LNCaP clone FGC (cell line): ENCODE measurements at regions not wholly inside any gene's neighbourhood (a gene's known extent, or its start where the extent isn't known, plus 50 kb on each side); places are given as distances from the start of the nearest gene placed in this dataset.
A peak's percentile ranks its signal among the peaks of the same experiment; 100 is the strongest.

Source experiments
- DNase-seq: peaks from one replicate; pipeline ENCODE4 v3.0.0-alpha.2; 2011; ENCODE audit warnings: low read depth
- H3K4me3 ChIP-seq: 2 replicates; pipeline ENCODE4 v1.5.1; 2011; ENCODE audit warnings: mild to moderate bottlenecking, low read depth, low read length, control low read depth
- CTCF ChIP-seq: IDR thresholded peaks from 2 replicates; pipeline ENCODE4 v1.5.1; 2012; ENCODE audit warnings: mild to moderate bottlenecking; ENCODE audit not compliant: control insufficient read depth, insufficient read depth; ENCODE audit errors: extremely low read depth

GRCh38 chr18:43465483-43465882 is 188.2 kb upstream of the SYT4 start:
- no peak for TF ChIP-seq CTCF
- DNase-seq = no peak
- H3K4me3 ChIP-seq = no peak overlapping the region

DNA sequence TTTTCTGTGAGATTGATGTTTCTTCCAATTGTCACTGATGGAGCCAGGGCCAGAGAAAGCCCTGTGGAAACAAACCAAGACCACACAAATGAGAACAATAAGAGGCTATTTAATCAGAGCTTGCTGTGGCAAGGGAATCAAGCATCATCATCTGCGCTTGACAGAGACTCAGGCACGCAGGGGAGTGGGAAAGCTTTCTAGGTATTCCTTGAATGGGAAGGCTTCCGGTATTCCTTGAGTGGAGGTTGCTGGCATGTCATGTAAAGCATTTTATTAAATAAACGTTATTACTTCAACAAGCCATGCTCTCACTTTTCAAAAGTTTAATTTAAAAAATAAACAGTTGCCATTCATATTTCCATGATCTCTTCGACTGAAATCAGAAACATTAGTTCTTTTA is 194.6 kb upstream of the SYT4 start:
- no peak for TF ChIP-seq CTCF
- H3K4me3 ChIP-seq = no peak overlapping the region
- no peak for DNase-seq

- DNase-seq = no peak
- no peak for TF ChIP-seq CTCF
- no peak overlapping the region for H3K4me3 ChIP-seq
Observed at GRCh38 chr18:43481069-43481468, 203.8 kb upstream of the SYT4 start.

DNA sequence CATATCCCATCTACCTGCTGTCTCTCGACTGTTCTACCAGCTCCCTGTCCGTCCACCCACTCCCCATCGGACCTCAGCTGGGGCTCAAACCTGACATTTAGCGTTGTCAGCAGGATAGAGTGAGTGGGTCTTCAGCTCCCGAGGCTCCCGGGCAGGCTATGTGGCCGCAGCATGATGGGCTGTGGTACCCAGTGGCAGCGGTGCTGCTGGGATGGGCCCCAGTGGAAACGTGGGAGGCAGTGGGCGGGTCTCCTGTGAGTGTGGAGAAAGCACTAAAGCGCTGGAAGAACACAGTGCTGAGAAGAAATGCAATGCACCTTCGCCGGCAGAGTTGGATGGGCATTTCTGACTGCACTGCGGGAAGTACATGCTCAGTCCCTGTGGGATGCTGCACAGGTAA is 204.8 kb upstream of the SYT4 start:
- TF ChIP-seq CTCF = no peak
- no peak for DNase-seq
- no peak overlapping the region for H3K4me3 ChIP-seq

DNA sequence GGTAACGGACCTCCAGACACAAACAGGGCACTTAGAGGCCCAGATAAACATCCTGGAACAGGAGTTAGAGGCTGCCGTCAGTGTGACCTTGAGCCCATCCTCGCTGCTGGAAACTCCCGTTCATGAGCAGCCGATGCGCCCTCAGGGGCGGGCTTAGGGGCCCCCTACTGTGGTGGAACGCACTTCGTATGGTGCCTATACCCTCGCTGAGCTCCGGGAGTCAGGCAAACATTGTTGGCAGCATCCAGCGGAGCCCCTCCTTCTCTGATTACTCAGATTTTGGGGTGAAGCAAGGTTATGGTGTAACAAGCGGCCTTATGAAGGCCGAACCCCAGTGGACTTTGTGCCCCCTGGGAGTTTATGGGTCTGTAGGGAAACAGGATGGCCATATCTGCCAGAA is 205.3 kb upstream of the SYT4 start:
- DNase-seq = no peak
- no peak for TF ChIP-seq CTCF
- no peak overlapping the region for H3K4me3 ChIP-seq

GRCh38 chr18:43484710-43485109 is 207.4 kb upstream of the SYT4 start:
- no peak overlapping the region for H3K4me3 ChIP-seq
- TF ChIP-seq CTCF = no peak
- peak; percentile 67 for DNase-seq

DNA sequence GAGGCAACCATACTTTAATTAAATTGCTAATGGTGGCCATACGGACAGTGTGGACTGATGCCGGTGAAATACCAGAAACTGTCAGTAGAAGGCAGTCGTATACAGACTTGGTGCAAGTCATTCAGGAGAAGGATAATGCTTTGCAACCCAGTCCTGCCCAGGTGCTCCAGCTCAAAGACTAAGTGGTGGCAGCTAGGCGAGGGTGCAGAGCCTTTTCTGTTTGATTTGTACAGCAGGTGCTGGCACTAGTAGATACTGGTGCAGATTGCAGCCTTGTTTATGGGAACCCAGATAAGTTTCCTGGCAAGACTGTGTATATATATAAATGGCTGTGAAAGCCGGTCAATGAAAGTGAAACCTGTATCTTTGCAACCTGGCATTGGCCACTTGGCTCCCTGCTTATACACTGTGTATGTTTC is 208.3 kb upstream of the SYT4 start:
- no peak for DNase-seq
- TF ChIP-seq CTCF = no peak
- no peak overlapping the region for H3K4me3 ChIP-seq
